Uterus (tissue), 2 donors: ENCODE measurements at regions not wholly inside any gene's neighbourhood (a gene's known extent, or its start where the extent isn't known, plus 50 kb on each side); places are given as distances from the start of the nearest gene placed in this dataset.

Experiments
- POLR2A ChIP-seq, 2 donors: fragments of 450-650 bp; IDR thresholded peaks; one replicate each; pipeline ENCODE4 v1.6.1; 2016; ENCODE audit warnings: antibody characterized with exemption in 2 of 2, mild to moderate bottlenecking in 1 of 2, moderate library complexity in 1 of 2
- TF ChIP-seq, protein P1 (sequence below), 4 experiments: fragments of 200-600 bp in 2 of 4; fragments of 450-650 bp in 2 of 4; sonication (generic) in 2 of 4; IDR thresholded peaks; one replicate each; pipeline ENCODE4 v1.5.1; 2016 to 2019; ENCODE audit warnings: antibody characterized with exemption in 4 of 4, mild to moderate bottlenecking in 2 of 4, moderate library complexity in 1 of 4

DNA sequence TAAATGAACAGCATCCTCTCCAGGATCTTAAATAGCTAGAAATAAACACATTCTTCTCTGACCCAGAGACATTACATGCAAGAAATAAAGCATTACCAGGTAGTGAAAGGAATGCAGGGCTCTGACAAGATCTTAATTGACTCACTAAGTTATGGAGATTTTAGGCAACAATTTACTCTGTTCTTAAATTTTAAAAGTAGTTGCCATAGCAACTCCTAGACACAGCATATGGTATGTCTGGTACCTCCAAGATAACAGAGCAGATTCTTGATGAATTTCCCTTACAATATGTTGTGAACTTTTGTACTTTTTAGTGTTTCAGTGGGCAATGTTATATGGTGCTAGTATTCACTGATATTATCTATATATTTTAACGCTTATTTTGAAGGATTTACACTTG lies 76.7 kb upstream of the G2E3 start:
- TF ChIP-seq, protein P1, sequence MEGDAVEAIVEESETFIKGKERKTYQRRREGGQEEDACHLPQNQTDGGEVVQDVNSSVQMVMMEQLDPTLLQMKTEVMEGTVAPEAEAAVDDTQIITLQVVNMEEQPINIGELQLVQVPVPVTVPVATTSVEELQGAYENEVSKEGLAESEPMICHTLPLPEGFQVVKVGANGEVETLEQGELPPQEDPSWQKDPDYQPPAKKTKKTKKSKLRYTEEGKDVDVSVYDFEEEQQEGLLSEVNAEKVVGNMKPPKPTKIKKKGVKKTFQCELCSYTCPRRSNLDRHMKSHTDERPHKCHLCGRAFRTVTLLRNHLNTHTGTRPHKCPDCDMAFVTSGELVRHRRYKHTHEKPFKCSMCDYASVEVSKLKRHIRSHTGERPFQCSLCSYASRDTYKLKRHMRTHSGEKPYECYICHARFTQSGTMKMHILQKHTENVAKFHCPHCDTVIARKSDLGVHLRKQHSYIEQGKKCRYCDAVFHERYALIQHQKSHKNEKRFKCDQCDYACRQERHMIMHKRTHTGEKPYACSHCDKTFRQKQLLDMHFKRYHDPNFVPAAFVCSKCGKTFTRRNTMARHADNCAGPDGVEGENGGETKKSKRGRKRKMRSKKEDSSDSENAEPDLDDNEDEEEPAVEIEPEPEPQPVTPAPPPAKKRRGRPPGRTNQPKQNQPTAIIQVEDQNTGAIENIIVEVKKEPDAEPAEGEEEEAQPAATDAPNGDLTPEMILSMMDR (IDR thresholded peaks at IDR 0.05) = no peak
- no peak for TF ChIP-seq POLR2A (IDR thresholded peaks at IDR 0.05)
